T-cell (primary cell): ENCODE measurements at regions not wholly inside any gene's neighbourhood (a gene's known extent, or its start where the extent isn't known, plus 50 kb on each side); places are given as distances from the start of the nearest gene placed in this dataset.
"Not testable (repeated sequence)": the region's sequence is repeated elsewhere in the genome, so short reads cannot be mapped to it uniquely, and the experiment has no call there.

Source experiments
- ATAC-seq, 4 experiments: fragments of 200-7000 bp in 3 of 4; fragments of 150-1000 bp in 1 of 4; cut with Tn5 transposase; replicated peaks in 1 of 4; 1 replicate in 3 of 4; 2 replicates in 1 of 4; pipeline ENCODE4 v1.10.0; 2021; ENCODE audit warnings: moderate library complexity in 3 of 4, mild to moderate bottlenecking in 2 of 4, moderate number of reproducible peaks in 1 of 4
- CTCF ChIA-PET, 2 donors: fragments of 300-600 bp; sonication (Branson Sonifier 250); formaldehyde crosslinking; loops; one replicate each; lab custom pipeline; 2022; ENCODE audit warnings: antibody characterized with exemption in 2 of 2; lab: Charles Lee
- POLR2A ChIA-PET, 2 donors: fragments of 300-600 bp; sonication (Branson Sonifier 250); formaldehyde crosslinking; loops; one replicate each; lab custom pipeline; 2022; ENCODE audit warnings: antibody characterized with exemption in 2 of 2; lab: Charles Lee
- DNase-seq, 35 experiments: peaks; one replicate each; pipeline versions ENCODE4 v3.0.0 to v3.0.0-alpha.2; 2013 to 2023
- H3K27ac ChIP-seq: one replicate; pipeline ENCODE4 v1.5.1; 2013; ENCODE audit warnings: low read length
- H3K27me3 ChIP-seq, 2 experiments: replicated peaks in 1 of 2; 1 replicate in 1 of 2; 2 replicates in 1 of 2; pipeline versions ENCODE4 v1.6.1 to v1.7.0; 2013; ENCODE audit warnings: low read length in 1 of 2, mixed read lengths in 1 of 2; ENCODE audit not compliant: control insufficient read depth in 2 of 2, insufficient read depth in 2 of 2; ENCODE audit errors: extremely low read depth in 1 of 2
- H3K36me3 ChIP-seq, 2 donors: 1 replicate in 1 of 2; 2 replicates in 1 of 2; pipeline versions ENCODE4 v1.6.1 to v1.7.0; 2013; ENCODE audit warnings: low read length in 1 of 2; ENCODE audit not compliant: control insufficient read depth in 2 of 2, insufficient read depth in 1 of 2; ENCODE audit errors: extremely low read depth in 1 of 2
- H3K4me1 ChIP-seq, 2 experiments: 1 replicate in 1 of 2; 2 replicates in 1 of 2; pipeline versions ENCODE4 v1.6.1 to v1.7.0; 2013; ENCODE audit warnings: low read length in 2 of 2, mixed read lengths in 1 of 2; ENCODE audit not compliant: insufficient read depth in 2 of 2, control insufficient read depth in 1 of 2; ENCODE audit errors: extremely low read depth in 1 of 2
- H3K4me3 ChIP-seq, 2 donors: 1 replicate in 1 of 2; 2 replicates in 1 of 2; pipeline versions ENCODE4 v1.5.1 to v1.7.0; 2013; ENCODE audit warnings: mild to moderate bottlenecking in 2 of 2, low read length in 1 of 2, moderate library complexity in 1 of 2; ENCODE audit not compliant: control insufficient read depth in 1 of 2; ENCODE audit errors: extremely low read depth in 1 of 2
- H3K9me3 ChIP-seq: 2 replicates; pipeline ENCODE4 v1.7.0; 2013
- H3K27ac Mint-ChIP-seq, 2 donors: one replicate each; pipeline ENCODE4 v1.8.0; 2020 to 2021; ENCODE audit warnings: mild to moderate bottlenecking in 2 of 2, mixed read lengths in 2 of 2
- H3K27me3 Mint-ChIP-seq, 2 donors: one replicate each; pipeline ENCODE4 v1.8.0; 2021 to 2022; ENCODE audit warnings: mixed read lengths in 2 of 2
- H3K36me3 Mint-ChIP-seq: one replicate; pipeline ENCODE4 v1.8.0; 2021; ENCODE audit warnings: mixed read lengths
- H3K4me1 Mint-ChIP-seq, 3 donors: one replicate each; pipeline ENCODE4 v1.8.0; 2020 to 2022; ENCODE audit warnings: mixed read lengths in 3 of 3, mild to moderate bottlenecking in 1 of 3
- H3K4me3 Mint-ChIP-seq, 3 donors: one replicate each; pipeline ENCODE4 v1.8.0; 2020 to 2022; ENCODE audit warnings: mild to moderate bottlenecking in 3 of 3, mixed read lengths in 3 of 3, moderate library complexity in 3 of 3
- H3K9me3 Mint-ChIP-seq, 3 donors: one replicate each; pipeline ENCODE4 v1.8.0; 2020 to 2022; ENCODE audit warnings: mixed read lengths in 3 of 3
- WGBS: methylation state at CpG from one replicate; pipeline ENCODE4 v1.1.5; 2013; ENCODE audit warnings: missing lambda C conversion rate; ENCODE audit not compliant: insufficient coverage; 5-methylcytosine and 5-hydroxymethylcytosine counted together

DNA sequence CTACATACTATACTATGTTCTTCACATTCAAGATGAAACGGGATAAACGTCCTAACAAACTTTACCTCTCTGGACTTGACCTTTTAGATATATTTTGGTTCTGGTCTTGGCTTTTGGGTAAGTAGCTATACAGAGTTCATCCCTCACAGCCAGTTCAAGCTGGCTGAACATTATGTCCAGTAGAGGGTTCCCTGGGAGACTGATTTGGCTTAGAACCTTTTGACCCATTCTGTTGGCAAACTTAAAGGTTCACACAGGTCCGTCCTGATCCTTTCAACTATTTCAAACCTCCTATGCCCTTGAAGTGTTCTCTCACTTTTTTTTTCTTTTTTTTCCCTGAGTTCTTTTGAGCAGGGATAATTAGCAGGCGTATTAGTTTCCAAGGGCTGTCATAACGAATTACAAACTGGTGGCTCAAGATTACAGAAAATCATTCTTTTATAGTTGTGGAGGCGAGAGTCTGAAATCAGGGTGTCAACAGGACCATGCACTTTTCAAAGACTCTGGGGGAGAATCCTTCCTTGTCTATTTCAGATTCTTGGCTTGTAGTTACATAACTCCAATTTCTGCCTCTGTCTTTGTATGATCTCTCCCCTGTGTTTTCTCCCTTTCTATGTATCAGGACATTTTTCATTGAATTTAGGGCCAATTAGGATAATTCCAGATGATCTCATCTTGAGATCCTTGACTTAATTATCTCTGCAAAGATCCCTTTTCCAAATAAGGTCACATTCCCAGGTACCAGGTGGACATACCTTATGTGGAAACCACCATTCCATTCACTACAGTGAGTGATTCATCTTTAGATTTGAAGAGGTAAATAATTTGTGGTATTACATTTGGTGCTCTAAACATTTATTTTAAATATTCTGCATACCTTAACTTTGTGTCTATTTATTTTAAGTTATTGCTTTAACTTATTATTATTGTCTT is 257.4 kb upstream of the USP25 start:
- Mint-ChIP-seq H3K27me3 (peaks cover 3 to 4% of the 10 kb centered on the region in 2 donors), H3K4me3 (no peak overlapping the region), H3K4me1 (no peaks in the 10 kb centered on the region), H3K27ac (no peak overlapping the region), H3K9me3 (peaks cover 2 to 3% (median 3%) of the 10 kb centered on the region in 3 donors), H3K36me3 (no peaks in the 10 kb centered on the region)
- no peaks in the 10 kb centered on the region for H3K9me3 ChIP-seq
- ATAC-seq (no peak), DNase-seq (no peak)
- no peaks in the 10 kb centered on the region for H3K4me1 ChIP-seq
- POLR2A ChIA-PET = no interaction called here
- H3K27ac ChIP-seq = no peak overlapping the region
- CTCF ChIA-PET = no interaction called here
- WGBS = 80% methylated on average over 1 of the region's 6 CpGs
- H3K27me3 ChIP-seq = no peaks in the 10 kb centered on the region
- H3K4me3 ChIP-seq = no peak overlapping the region
- H3K36me3 ChIP-seq = no peaks in the 10 kb centered on the region

DNA sequence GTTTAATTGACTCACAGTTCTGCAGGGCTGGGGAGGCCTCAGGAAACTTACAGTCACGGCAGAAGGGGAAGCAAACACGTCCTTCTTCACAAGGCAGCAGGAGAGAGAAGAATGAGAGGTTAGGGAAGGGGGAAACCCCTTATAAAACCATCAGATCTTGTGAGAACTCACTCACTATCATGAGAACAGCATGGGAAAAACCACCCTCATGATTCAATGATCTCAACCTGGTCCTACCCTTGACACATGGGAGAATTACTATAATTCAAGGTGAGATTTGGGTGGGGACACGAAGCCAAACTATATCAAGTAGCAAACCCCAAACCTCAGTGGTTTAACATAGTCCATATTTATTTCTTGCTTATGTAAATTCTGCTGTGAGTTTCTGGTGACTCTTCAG is 252.0 kb upstream of the USP25 start:
- no CpG with 5 or more reads among the region's 3 CpGs for WGBS
- H3K27me3 ChIP-seq, H3K9me3 ChIP-seq, DNase-seq, H3K4me3 ChIP-seq, H3K36me3 ChIP-seq, H3K4me3 Mint-ChIP-seq, POLR2A ChIA-PET, ATAC-seq, H3K36me3 Mint-ChIP-seq, H3K27ac ChIP-seq, H3K9me3 Mint-ChIP-seq, H3K4me1 ChIP-seq, H3K27ac Mint-ChIP-seq, H3K27me3 Mint-ChIP-seq: not testable (repeated sequence)
- peaks cover 17 to 25% (median 20%) of the 10 kb centered on the region in 3 donors for H3K4me1 Mint-ChIP-seq
- CTCF ChIA-PET = interaction anchor here in 1 of 2 donors (0.6 to 1.2 kb wide), 3 partner anchors 43 to 164 kb away, joined by 3 read pairs; no protein-coding TSS in a partner anchor

DNA sequence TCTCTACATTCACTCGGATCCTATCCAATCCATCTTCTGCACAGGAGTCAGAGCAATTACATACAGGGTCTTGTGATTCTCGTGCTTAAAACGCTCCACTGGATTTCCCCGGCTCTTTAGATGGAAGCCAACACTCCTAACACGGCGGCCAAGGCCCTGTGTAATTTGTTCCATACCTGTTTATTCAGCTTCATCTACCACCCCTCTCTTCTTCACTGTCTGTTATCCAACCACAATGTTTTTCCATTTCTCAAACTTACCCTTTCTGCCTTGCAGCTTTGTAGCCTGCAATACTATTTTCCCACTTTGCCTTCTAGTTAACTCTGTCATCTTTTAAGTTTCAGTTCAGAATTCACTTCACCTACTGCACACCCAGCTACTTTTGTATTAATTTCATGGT is 249.6 kb upstream of the USP25 start:
- H3K27me3 ChIP-seq = no peaks in the 10 kb centered on the region
- H3K36me3 ChIP-seq = no peaks in the 10 kb centered on the region
- Mint-ChIP-seq H3K27ac (no peak overlapping the region), H3K4me1 (peaks cover 25 to 32% (median 28%) of the 10 kb centered on the region in 3 donors), H3K4me3 (no peak overlapping the region), H3K27me3 (no peaks in the 10 kb centered on the region), H3K9me3 (peaks cover 3 to 6% (median 3%) of the 10 kb centered on the region in 3 donors), H3K36me3 (no peaks in the 10 kb centered on the region)
- DNase-seq = no peak
- no peaks in the 10 kb centered on the region for H3K9me3 ChIP-seq
- CTCF ChIA-PET = interaction anchor here in 1 of 2 donors (0.8 to 1.7 kb wide), 2 partner anchors 73 to 91 kb away, joined by 3 to 6 read pairs; no protein-coding TSS in a partner anchor
- WGBS = 72% methylated on average over 6 of the region's 6 CpGs
- no peak for ATAC-seq
- no peak overlapping the region for H3K4me3 ChIP-seq
- POLR2A ChIA-PET = no interaction called here
- H3K4me1 ChIP-seq = peaks cover 4 to 9% of the 10 kb centered on the region in 2 experiments
- H3K27ac ChIP-seq = no peak overlapping the region

DNA sequence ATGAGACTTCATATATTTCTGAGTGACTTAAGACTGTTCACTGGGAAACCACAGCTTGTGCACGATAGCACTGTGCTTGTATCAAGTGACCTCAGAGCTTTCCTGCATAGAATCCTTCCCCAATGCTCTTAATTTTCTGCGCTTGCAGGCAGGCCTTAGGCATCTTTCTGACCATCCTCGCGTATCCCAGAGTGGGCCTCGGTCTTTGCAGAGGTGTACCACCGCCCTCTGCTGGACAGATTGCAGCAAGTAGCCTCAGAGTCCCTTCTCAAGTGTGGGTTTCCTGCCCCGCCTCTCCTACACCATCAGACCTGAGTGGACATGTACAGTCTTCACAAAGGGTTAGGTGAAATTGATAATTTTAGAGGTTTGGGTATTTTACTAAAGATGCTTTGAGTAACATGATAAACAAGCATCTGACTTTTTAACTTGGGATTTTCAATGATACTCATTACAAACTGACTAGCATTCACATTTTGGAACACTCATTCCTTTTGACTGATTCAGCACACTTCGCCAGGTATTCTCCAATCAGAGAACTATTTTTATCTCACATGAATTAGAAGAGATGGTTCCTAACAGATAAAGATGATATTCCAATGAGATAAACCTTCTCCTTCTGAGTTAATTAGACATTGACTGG is 246.5 kb upstream of the USP25 start:
- no peak overlapping the region for H3K4me3 ChIP-seq
- peak; percentile 92 to 98 (median 96) for ATAC-seq
- POLR2A ChIA-PET = no interaction called here
- Mint-ChIP-seq H3K9me3 (no peaks in the 10 kb centered on the region), H3K27me3 (no peaks in the 10 kb centered on the region), H3K36me3 (no peaks in the 10 kb centered on the region), H3K4me3 (no peak overlapping the region), H3K4me1 (peaks cover 25 to 32% (median 28%) of the 10 kb centered on the region in 3 donors), H3K27ac (no peak overlapping the region)
- H3K9me3 ChIP-seq = no peaks in the 10 kb centered on the region
- H3K36me3 ChIP-seq = no peaks in the 10 kb centered on the region
- peaks cover 4 to 9% of the 10 kb centered on the region in 2 experiments for H3K4me1 ChIP-seq
- 9% methylated on average over 5 of the region's 8 CpGs for WGBS
- H3K27ac ChIP-seq = no peak overlapping the region
- H3K27me3 ChIP-seq = no peaks in the 10 kb centered on the region
- CTCF ChIA-PET = interaction anchor here (0.6 to 1.4 kb wide), 19 partner anchors 9 to 620 kb away, joined by 3 to 9 read pairs (median 4); no protein-coding TSS in a partner anchor
- peak; percentile 30 to 85 (median 66) for DNase-seq

GRCh38 chr21:15486460-15487195 is 243.2 kb upstream of the USP25 start:
- Histone ChIP-seq H3K27ac (no peak overlapping the region), H3K27me3 (no peaks in the 10 kb centered on the region), H3K4me1 (peaks cover 2 to 4% of the 10 kb centered on the region in 2 experiments), H3K36me3 (no peaks in the 10 kb centered on the region), H3K9me3 (no peaks in the 10 kb centered on the region), H3K4me3 (no peak overlapping the region)
- H3K27ac Mint-ChIP-seq = no peak overlapping the region
- ATAC-seq (no peak), DNase-seq (no peak)
- H3K9me3 Mint-ChIP-seq = no peaks in the 10 kb centered on the region
- H3K27me3 Mint-ChIP-seq = no peaks in the 10 kb centered on the region
- WGBS = 93% methylated on average over 2 of the region's 11 CpGs
- H3K36me3 Mint-ChIP-seq = no peaks in the 10 kb centered on the region
- peaks cover 8 to 14% (median 8%) of the 10 kb centered on the region in 3 donors for H3K4me1 Mint-ChIP-seq
- H3K4me3 Mint-ChIP-seq = no peak overlapping the region
- ChIA-PET CTCF (interaction anchor here (0.6 to 1.7 kb wide), 5 partner anchors 10 to 1007 kb away, joined by 3 to 5 read pairs (median 3); no protein-coding TSS in a partner anchor), POLR2A (no interaction called here)

DNA sequence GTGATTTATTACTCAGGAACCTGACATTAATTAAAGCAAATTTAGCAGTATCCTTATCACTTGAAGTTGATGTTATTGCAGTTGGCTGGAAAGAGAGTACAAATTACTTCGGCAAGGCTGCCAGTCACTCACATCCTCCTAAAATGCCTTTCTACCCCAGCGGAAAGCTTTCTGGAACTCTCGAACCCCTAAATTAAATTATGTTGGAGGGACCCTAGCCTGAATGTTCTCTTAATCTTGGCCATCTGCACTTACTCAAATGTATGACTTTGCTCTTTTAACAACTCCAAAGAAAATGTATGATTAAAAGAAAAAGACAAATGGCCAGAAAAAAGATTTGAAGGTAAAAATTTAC is 242.6 kb upstream of the USP25 start:
- ChIA-PET POLR2A (no interaction called here), CTCF (no interaction called here)

More for the DNA sequence above, 242.6 kb upstream of the USP25 start:
- H3K27me3 ChIP-seq = no peaks in the 10 kb centered on the region
- no peak overlapping the region for H3K4me3 ChIP-seq
- H3K9me3 Mint-ChIP-seq = no peaks in the 10 kb centered on the region
- H3K36me3 ChIP-seq = no peaks in the 10 kb centered on the region
- no peaks in the 10 kb centered on the region for H3K36me3 Mint-ChIP-seq
- H3K27ac Mint-ChIP-seq = no peak overlapping the region
- H3K4me1 ChIP-seq = peaks cover 2 to 4% of the 10 kb centered on the region in 2 experiments
- H3K9me3 ChIP-seq = no peaks in the 10 kb centered on the region
- ATAC-seq (no peak), DNase-seq (no peak)
- H3K4me3 Mint-ChIP-seq = no peak overlapping the region
- no peak overlapping the region for H3K27ac ChIP-seq
- no peaks in the 10 kb centered on the region for H3K27me3 Mint-ChIP-seq
- peaks cover 8 to 14% (median 8%) of the 10 kb centered on the region in 3 donors for H3K4me1 Mint-ChIP-seq
- no CpG with 5 or more reads among the region's 3 CpGs for WGBS
